Effector memory CD8-positive, alpha-beta T cell (primary cell): ENCODE measurements at regions not wholly inside any gene's neighbourhood (a gene's known extent, or its start where the extent isn't known, plus 50 kb on each side); places are given as distances from the start of the nearest gene placed in this dataset.
"Not testable (repeated sequence)": the region's sequence is repeated elsewhere in the genome, so short reads cannot be mapped to it uniquely, and the experiment has no call there.

Experiments
- ATAC-seq: fragments of 150-1000 bp; cut with Tn5 transposase; replicated peaks from 2 replicates; pipeline ENCODE4 v1.10.0; 2021; ENCODE audit warnings: mild to moderate bottlenecking, moderate library complexity
- DNase-seq, 3 experiments: peaks; one replicate each; pipeline ENCODE4 v3.0.0; 2021
- H3K27ac Mint-ChIP-seq, 2 donors: one replicate each; pipeline ENCODE4 v1.8.0; 2022; ENCODE audit warnings: mild to moderate bottlenecking in 2 of 2, mixed read lengths in 2 of 2, moderate library complexity in 2 of 2
- H3K27me3 Mint-ChIP-seq, 2 donors: one replicate each; pipeline ENCODE4 v1.8.0; 2022; ENCODE audit warnings: mixed read lengths in 2 of 2
- H3K36me3 Mint-ChIP-seq: one replicate; pipeline ENCODE4 v1.8.0; 2022; ENCODE audit warnings: mild to moderate bottlenecking, moderate library complexity, mixed read lengths; ENCODE audit not compliant: insufficient read depth
- H3K4me1 Mint-ChIP-seq, 2 donors: one replicate each; pipeline ENCODE4 v1.8.0; 2022; ENCODE audit warnings: low read depth in 2 of 2, mixed read lengths in 2 of 2
- H3K4me3 Mint-ChIP-seq, 2 donors: one replicate each; pipeline ENCODE4 v1.8.0; 2022; ENCODE audit warnings: mild to moderate bottlenecking in 2 of 2, mixed read lengths in 2 of 2, moderate library complexity in 2 of 2
- H3K9me3 Mint-ChIP-seq, 2 donors: one replicate each; pipeline ENCODE4 v1.8.0; 2022; ENCODE audit warnings: mixed read lengths in 2 of 2

GRCh38 chr2:193876980-193877379 is 1682.2 kb upstream of the TMEFF2 start:
- no peak overlapping the region for H3K4me3 Mint-ChIP-seq
- no peaks in the 10 kb centered on the region for H3K27me3 Mint-ChIP-seq
- no peaks in the 10 kb centered on the region for H3K4me1 Mint-ChIP-seq
- no peaks in the 10 kb centered on the region for H3K36me3 Mint-ChIP-seq
- H3K27ac Mint-ChIP-seq: no peak overlapping the region
- ATAC-seq (no peak), DNase-seq (no peak)
- H3K9me3 Mint-ChIP-seq: peaks cover 4 to 7% of the 10 kb centered on the region in 2 donors

DNA sequence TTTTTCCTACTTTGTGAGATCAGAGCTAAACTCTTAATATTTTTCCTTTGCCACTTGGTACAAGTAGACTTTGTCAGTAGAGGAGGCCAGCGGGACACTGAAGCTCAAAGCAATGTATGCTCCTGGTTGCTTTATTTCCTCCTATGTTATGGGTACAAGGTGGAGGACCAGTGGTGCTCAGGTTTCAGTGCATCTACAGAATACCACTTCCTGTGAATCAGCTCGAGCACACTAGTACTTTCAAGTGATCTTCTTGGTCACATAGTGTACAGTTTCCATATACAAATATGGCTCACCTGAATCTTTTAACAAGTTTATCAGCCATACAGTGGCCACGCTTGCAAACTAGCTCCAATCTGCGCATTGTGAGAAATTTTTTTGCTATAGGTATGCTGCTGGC is 1674.8 kb upstream of the TMEFF2 start:
- H3K36me3 Mint-ChIP-seq: no peaks in the 10 kb centered on the region

DNA sequence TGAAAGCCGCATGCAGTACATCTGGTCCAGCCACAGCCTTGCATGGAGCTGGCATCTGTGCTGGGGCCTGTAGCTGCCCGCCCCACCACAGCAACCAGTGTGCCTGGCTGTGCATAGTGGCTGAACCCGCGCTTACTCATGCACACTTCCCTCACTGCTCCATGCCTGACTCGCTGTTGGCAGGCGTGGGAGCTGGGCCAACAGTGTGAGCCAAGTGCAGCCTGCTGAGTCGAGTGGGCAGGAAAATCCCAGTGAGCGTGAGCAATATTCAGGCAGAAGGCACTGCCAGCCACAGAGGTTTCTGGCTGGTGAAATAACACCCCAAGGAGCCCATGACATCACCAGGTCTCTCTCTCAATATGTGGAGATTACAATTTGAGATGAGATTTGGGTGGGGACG is 1674.1 kb upstream of the TMEFF2 start:
- no peak overlapping the region for H3K4me3 Mint-ChIP-seq
- no peaks in the 10 kb centered on the region for H3K4me1 Mint-ChIP-seq
- H3K27me3 Mint-ChIP-seq: no peaks in the 10 kb centered on the region
- no peaks in the 10 kb centered on the region for H3K36me3 Mint-ChIP-seq
- ATAC-seq: no peak
- no peak overlapping the region for H3K27ac Mint-ChIP-seq
- peaks cover 1 to 6% of the 10 kb centered on the region in 2 donors for H3K9me3 Mint-ChIP-seq
- no peak for DNase-seq

More for the DNA sequence above, 1674.8 kb upstream of the TMEFF2 start:
- ATAC-seq (no peak), DNase-seq (no peak)
- no peak overlapping the region for H3K27ac Mint-ChIP-seq
- no peaks in the 10 kb centered on the region for H3K27me3 Mint-ChIP-seq
- no peak overlapping the region for H3K4me3 Mint-ChIP-seq
- H3K9me3 Mint-ChIP-seq: peaks cover 1 to 7% of the 10 kb centered on the region in 2 donors
- H3K4me1 Mint-ChIP-seq: no peaks in the 10 kb centered on the region

DNA sequence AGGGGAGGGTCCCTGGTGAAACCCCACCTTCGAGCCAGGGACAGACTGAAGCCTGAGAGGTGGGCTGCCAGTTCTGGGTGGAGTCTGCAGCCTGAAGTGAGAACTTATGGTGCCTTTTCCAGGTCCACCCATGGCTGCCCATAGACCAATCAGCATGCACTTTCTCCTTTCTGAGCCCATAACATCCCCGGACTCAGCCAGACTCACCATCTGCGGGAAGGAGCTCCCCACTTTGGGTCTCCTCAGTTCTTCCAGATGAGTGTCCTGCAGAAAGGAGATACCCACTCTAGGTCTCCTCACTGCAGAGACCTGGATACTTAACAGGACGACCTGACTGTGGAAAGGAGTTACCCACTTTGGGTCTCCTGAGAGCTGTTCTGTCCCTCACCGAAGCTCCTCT is 1673.4 kb upstream of the TMEFF2 start:
- ATAC-seq (no peak), DNase-seq (no peak)
- no peaks in the 10 kb centered on the region for H3K36me3 Mint-ChIP-seq
- H3K9me3 Mint-ChIP-seq: no peaks in the 10 kb centered on the region
- no peak overlapping the region for H3K27ac Mint-ChIP-seq
- no peaks in the 10 kb centered on the region for H3K27me3 Mint-ChIP-seq
- H3K4me1 Mint-ChIP-seq: no peaks in the 10 kb centered on the region
- H3K4me3 Mint-ChIP-seq: no peak overlapping the region

DNA sequence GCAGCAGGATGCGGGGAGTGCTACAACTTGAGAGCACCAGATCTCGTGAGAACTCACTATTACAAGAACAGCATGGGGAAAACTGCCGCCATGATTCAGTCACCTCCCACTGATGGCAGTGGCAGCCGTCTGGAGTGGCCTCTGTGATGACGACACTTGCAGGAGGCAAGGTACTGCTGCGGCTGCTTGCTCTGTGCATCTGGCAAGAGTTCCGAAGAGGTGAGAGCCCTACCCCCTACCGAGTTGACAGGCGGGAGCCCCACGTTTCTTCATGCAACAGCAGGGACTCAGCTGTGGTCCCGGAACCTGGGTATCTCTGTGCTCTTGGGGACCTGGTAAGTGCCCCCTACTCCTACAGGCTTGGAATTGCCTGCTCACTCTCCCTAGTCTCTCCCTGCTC is 1672.7 kb upstream of the TMEFF2 start:
- Mint-ChIP-seq H3K27ac (no peak overlapping the region), H3K36me3 (no peaks in the 10 kb centered on the region), H3K27me3 (no peaks in the 10 kb centered on the region), H3K9me3 (no peaks in the 10 kb centered on the region), H3K4me1 (no peaks in the 10 kb centered on the region), H3K4me3 (no peak overlapping the region)
- no peak for DNase-seq
- ATAC-seq: no peak

- no peak for ATAC-seq
- no peak overlapping the region for H3K4me3 Mint-ChIP-seq
- peaks cover 0 to 4% of the 10 kb centered on the region in 2 donors for H3K9me3 Mint-ChIP-seq
- no peaks in the 10 kb centered on the region for H3K27me3 Mint-ChIP-seq
- H3K27ac Mint-ChIP-seq: no peak overlapping the region
- no peaks in the 10 kb centered on the region for H3K4me1 Mint-ChIP-seq
- no peak for DNase-seq
- H3K36me3 Mint-ChIP-seq: no peaks in the 10 kb centered on the region
Measured at GRCh38 chr2:193861557-193861956, 1666.8 kb upstream of the TMEFF2 start.

DNA sequence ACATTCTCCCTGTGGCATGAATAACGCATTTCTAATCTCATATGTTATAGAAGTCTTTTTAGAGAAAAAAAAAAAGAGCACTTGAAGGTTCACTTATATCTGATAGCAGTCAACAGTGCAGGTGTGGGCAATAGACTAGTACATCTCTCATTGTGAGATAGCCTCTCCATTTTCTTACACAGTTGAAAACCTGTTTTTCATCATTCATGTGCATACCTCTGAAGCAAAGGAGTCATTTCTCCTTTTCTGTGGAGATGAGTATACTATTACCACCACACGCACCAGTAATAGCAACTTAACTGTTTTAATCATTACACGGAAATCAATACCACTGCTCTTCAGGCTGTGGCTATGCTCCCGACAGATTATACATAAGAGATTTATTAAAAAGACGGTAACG is 1653.3 kb upstream of the TMEFF2 start:
- peaks cover 0 to 4% of the 10 kb centered on the region in 2 donors for H3K9me3 Mint-ChIP-seq
- DNase-seq: no peak
- no peak for ATAC-seq
- no peak overlapping the region for H3K4me3 Mint-ChIP-seq
- no peaks in the 10 kb centered on the region for H3K36me3 Mint-ChIP-seq
- H3K27ac Mint-ChIP-seq: no peak overlapping the region
- no peaks in the 10 kb centered on the region for H3K27me3 Mint-ChIP-seq
- no peaks in the 10 kb centered on the region for H3K4me1 Mint-ChIP-seq

GRCh38 chr2:193847130-193847529 is 1652.4 kb upstream of the TMEFF2 start:
- Mint-ChIP-seq H3K27me3 (no peaks in the 10 kb centered on the region), H3K9me3 (peaks cover 0 to 4% of the 10 kb centered on the region in 2 donors), H3K4me1 (no peaks in the 10 kb centered on the region), H3K36me3 (no peaks in the 10 kb centered on the region), H3K27ac (no peak overlapping the region), H3K4me3 (no peak overlapping the region)
- no peak for DNase-seq
- no peak for ATAC-seq

- Mint-ChIP-seq H3K27me3 (no peaks in the 10 kb centered on the region), H3K36me3 (no peaks in the 10 kb centered on the region), H3K9me3 (peaks cover 0 to 3% of the 10 kb centered on the region in 2 donors), H3K4me1 (no peaks in the 10 kb centered on the region), H3K4me3 (no peak overlapping the region), H3K27ac (no peak overlapping the region)
- DNase-seq (no peak), ATAC-seq (no peak)
Measured at GRCh38 chr2:193845604-193846003, 1650.9 kb upstream of the TMEFF2 start.

GRCh38 chr2:193843675-193844074 is 1648.9 kb upstream of the TMEFF2 start:
- H3K9me3 Mint-ChIP-seq: peaks cover 0 to 3% of the 10 kb centered on the region in 2 donors
- H3K4me3 Mint-ChIP-seq: no peak overlapping the region
- H3K27me3 Mint-ChIP-seq: no peaks in the 10 kb centered on the region
- no peaks in the 10 kb centered on the region for H3K36me3 Mint-ChIP-seq
- H3K27ac Mint-ChIP-seq: no peak overlapping the region
- no peaks in the 10 kb centered on the region for H3K4me1 Mint-ChIP-seq
- ATAC-seq (no peak), DNase-seq (no peak)

GRCh38 chr2:193841384-193842150 is 1646.8 kb upstream of the TMEFF2 start:
- H3K36me3 Mint-ChIP-seq: no peaks in the 10 kb centered on the region
- H3K4me3 Mint-ChIP-seq: no peak overlapping the region
- no peaks in the 10 kb centered on the region for H3K4me1 Mint-ChIP-seq
- peaks cover 0 to 3% of the 10 kb centered on the region in 2 donors for H3K9me3 Mint-ChIP-seq
- H3K27ac Mint-ChIP-seq: no peak overlapping the region
- no peak for DNase-seq
- ATAC-seq: no peak
- no peaks in the 10 kb centered on the region for H3K27me3 Mint-ChIP-seq

GRCh38 chr2:193837111-193837738 is 1642.5 kb upstream of the TMEFF2 start:
- Mint-ChIP-seq H3K36me3 (no peaks in the 10 kb centered on the region), H3K4me3 (no peak overlapping the region), H3K4me1 (no peaks in the 10 kb centered on the region), H3K27me3 (no peaks in the 10 kb centered on the region), H3K9me3 (peaks cover 0 to 4% of the 10 kb centered on the region in 2 donors), H3K27ac (no peak overlapping the region)
- no peak for ATAC-seq
- no peak for DNase-seq

GRCh38 chr2:193836424-193837006 is 1641.8 kb upstream of the TMEFF2 start:
- H3K4me1 Mint-ChIP-seq, ATAC-seq, H3K36me3 Mint-ChIP-seq, H3K4me3 Mint-ChIP-seq, H3K27ac Mint-ChIP-seq, H3K27me3 Mint-ChIP-seq, H3K9me3 Mint-ChIP-seq, DNase-seq: not testable (repeated sequence)

DNA sequence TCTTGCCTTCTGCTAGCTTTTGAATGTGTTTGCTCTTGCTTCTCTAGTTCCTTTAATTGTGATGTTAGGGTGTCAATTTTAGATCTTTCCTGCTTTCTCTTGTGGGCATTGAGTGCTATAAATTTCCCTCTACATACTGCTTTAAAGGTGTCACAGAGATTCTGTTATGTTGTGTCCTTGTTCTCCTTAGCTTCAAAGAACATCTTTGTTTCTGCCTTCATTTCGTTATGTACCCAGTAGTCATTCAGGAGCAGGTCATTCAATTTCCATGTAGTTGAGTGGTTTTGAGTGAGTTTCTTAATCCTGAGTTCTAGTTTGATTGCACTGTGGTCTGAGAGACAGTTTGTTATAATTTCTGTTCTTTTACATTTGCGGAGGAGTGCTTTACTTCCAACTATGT is 1639.2 kb upstream of the TMEFF2 start:
- H3K9me3 Mint-ChIP-seq, H3K4me1 Mint-ChIP-seq, ATAC-seq, H3K27me3 Mint-ChIP-seq, H3K27ac Mint-ChIP-seq, H3K4me3 Mint-ChIP-seq, H3K36me3 Mint-ChIP-seq, DNase-seq: not testable (repeated sequence)
